LNCaP clone FGC (cell line): ENCODE measurements at regions not wholly inside any gene's neighbourhood (a gene's known extent, or its start where the extent isn't known, plus 50 kb on each side); places are given as distances from the start of the nearest gene placed in this dataset.

Experiments
- DNase-seq: peaks from one replicate; pipeline ENCODE4 v3.0.0-alpha.2; 2011; ENCODE audit warnings: low read depth
- H3K4me3 ChIP-seq: 2 replicates; pipeline ENCODE4 v1.5.1; 2011; ENCODE audit warnings: mild to moderate bottlenecking, low read depth, low read length, control low read depth
- CTCF ChIP-seq: IDR thresholded peaks from 2 replicates; pipeline ENCODE4 v1.5.1; 2012; ENCODE audit warnings: mild to moderate bottlenecking; ENCODE audit not compliant: control insufficient read depth, insufficient read depth; ENCODE audit errors: extremely low read depth

GRCh38 chr4:144465546-144465945, 180.4 kb upstream of the HHIP start:
- H3K4me3 ChIP-seq = no peak overlapping the region
- no peak for DNase-seq
- TF ChIP-seq CTCF = no peak

- no peak for TF ChIP-seq CTCF
- DNase-seq = no peak
Observed at GRCh38 chr4:144480068-144480467, 165.9 kb upstream of the HHIP start.

GRCh38 chr4:144489831-144490230, 156.1 kb upstream of the HHIP start:
- H3K4me3 ChIP-seq = no peak overlapping the region
- no peak for TF ChIP-seq CTCF
- DNase-seq = no peak

More at GRCh38 chr4:144480068-144480467, 165.9 kb upstream of the HHIP start:
- no peak overlapping the region for H3K4me3 ChIP-seq

GRCh38 chr4:144494280-144494679, 151.7 kb upstream of the HHIP start:
- TF ChIP-seq CTCF = no peak
- no peak overlapping the region for H3K4me3 ChIP-seq
- DNase-seq = no peak

- DNase-seq = no peak
- H3K4me3 ChIP-seq = no peak overlapping the region
- TF ChIP-seq CTCF = no peak
Observed at GRCh38 chr4:144495944-144496343, 150.0 kb upstream of the HHIP start.

GRCh38 chr4:144499777-144500176, 146.2 kb upstream of the HHIP start:
- no peak for TF ChIP-seq CTCF
- H3K4me3 ChIP-seq = no peak overlapping the region
- no peak for DNase-seq

GRCh38 chr4:144501231-144501780, 144.7 kb upstream of the HHIP start:
- no peak for TF ChIP-seq CTCF
- H3K4me3 ChIP-seq = no peak overlapping the region
- no peak for DNase-seq
